Ascending aorta (tissue), 2 donors: ENCODE measurements at regions not wholly inside any gene's neighbourhood (a gene's known extent, or its start where the extent isn't known, plus 50 kb on each side); places are given as distances from the start of the nearest gene placed in this dataset.
"Not testable (repeated sequence)": the region's sequence is repeated elsewhere in the genome, so short reads cannot be mapped to it uniquely, and the experiment has no call there.

Experiments used
- DNase-seq, 2 donors: peaks; one replicate each; pipeline ENCODE4 v3.0.0-alpha.2; 2019; ENCODE audit warnings: low spot score in 2 of 2
- H3K27ac ChIP-seq, 2 donors: fragments of 200-600 bp; sonication (generic); one replicate each; pipeline ENCODE4 v1.5.1; 2016 to 2017; ENCODE audit warnings: mild to moderate bottlenecking in 1 of 2
- H3K27me3 ChIP-seq: fragments of 200-600 bp; sonication (generic); one replicate; pipeline ENCODE4 v1.5.1; 2017
- H3K36me3 ChIP-seq, 2 donors: fragments of 200-600 bp; sonication (generic); one replicate each; pipeline ENCODE4 v1.5.1; 2016
- H3K4me1 ChIP-seq, 2 donors: fragments of 200-600 bp; sonication (generic); one replicate each; pipeline ENCODE4 v1.5.1; 2016 to 2017; ENCODE audit warnings: mild to moderate bottlenecking in 1 of 2
- H3K4me3 ChIP-seq, 2 donors: fragments of 200-600 bp; sonication (generic); one replicate each; pipeline ENCODE4 v1.5.1; 2016 to 2017; ENCODE audit warnings: mild to moderate bottlenecking in 1 of 2
- H3K9me3 ChIP-seq, 2 donors: fragments of 200-600 bp; sonication (generic); one replicate each; pipeline ENCODE4 v1.5.1; 2016
- intact Hi-C: fragments of 100-400 bp; cut with DNase I; formaldehyde crosslinking; loops from one replicate; pipeline ENCODE4 v1.15.1; 2023
- TF ChIP-seq, protein P1 (sequence below), 3 experiments: fragments of 200-600 bp in 2 of 3; fragments of 450-650 bp in 1 of 3; sonication (generic) in 2 of 3; IDR thresholded peaks; one replicate each; pipeline ENCODE4 v1.5.1; 2016 to 2019; ENCODE audit warnings: antibody characterized with exemption in 3 of 3, mild to moderate bottlenecking in 1 of 3, moderate library complexity in 1 of 3

DNA sequence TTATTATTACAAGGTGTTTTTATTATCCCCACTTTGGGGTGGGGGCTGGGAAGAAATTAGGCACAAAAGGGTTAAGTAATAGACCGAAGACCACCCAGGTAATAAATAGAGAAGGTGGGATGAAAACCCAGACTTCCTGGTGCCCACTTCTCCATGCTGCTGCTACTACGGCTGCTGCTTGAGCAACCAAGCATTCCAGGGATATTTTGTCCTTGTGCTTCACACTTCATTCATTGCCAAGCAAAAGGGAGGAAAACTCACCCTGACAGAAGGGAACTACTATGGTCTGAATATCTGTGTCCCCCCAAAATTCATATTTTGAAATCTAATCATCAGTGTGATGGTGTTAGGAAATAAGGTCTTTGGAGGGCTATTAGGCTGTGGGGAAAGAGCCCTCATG is 470.9 kb upstream of the API5 start:
- no peaks in the 10 kb centered on the region for H3K9me3 ChIP-seq
- H3K4me1 ChIP-seq, result no peaks in the 10 kb centered on the region
- no peaks in the 10 kb centered on the region for H3K27me3 ChIP-seq
- TF ChIP-seq, protein P1, sequence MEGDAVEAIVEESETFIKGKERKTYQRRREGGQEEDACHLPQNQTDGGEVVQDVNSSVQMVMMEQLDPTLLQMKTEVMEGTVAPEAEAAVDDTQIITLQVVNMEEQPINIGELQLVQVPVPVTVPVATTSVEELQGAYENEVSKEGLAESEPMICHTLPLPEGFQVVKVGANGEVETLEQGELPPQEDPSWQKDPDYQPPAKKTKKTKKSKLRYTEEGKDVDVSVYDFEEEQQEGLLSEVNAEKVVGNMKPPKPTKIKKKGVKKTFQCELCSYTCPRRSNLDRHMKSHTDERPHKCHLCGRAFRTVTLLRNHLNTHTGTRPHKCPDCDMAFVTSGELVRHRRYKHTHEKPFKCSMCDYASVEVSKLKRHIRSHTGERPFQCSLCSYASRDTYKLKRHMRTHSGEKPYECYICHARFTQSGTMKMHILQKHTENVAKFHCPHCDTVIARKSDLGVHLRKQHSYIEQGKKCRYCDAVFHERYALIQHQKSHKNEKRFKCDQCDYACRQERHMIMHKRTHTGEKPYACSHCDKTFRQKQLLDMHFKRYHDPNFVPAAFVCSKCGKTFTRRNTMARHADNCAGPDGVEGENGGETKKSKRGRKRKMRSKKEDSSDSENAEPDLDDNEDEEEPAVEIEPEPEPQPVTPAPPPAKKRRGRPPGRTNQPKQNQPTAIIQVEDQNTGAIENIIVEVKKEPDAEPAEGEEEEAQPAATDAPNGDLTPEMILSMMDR (IDR thresholded peaks at IDR 0.05), result no peak
- H3K27ac ChIP-seq, result no peak overlapping the region
- DNase-seq, result no peak
- no peak overlapping the region for H3K4me3 ChIP-seq
- no peaks in the 10 kb centered on the region for H3K36me3 ChIP-seq
- intact Hi-C loops, result no loop called here

DNA sequence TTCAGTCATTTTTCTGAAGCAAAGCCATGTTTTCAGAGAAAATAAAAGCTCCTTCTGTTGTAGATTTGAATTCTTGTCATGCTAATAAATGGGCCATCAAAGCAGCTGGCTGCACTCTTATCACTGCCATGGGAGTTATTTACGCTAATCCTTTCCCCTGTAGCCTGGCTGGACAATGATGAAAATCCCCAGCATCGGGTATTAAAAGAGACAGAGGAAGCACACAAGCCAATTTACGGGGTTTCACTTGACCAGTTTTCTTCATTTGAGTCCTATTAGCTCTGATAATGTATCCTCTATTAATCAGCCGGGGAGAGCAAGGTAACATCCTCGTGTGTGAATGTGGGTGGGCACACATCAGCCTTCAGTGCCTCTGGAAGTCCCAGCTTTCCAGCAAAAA is 470.2 kb upstream of the API5 start:
- Histone ChIP-seq H3K4me3 (no peak overlapping the region), H3K4me1 (no peaks in the 10 kb centered on the region), H3K9me3 (no peaks in the 10 kb centered on the region), H3K27me3 (no peaks in the 10 kb centered on the region), H3K27ac (no peak overlapping the region), H3K36me3 (no peaks in the 10 kb centered on the region)
- intact Hi-C loops, result no loop called here
- TF ChIP-seq, protein P1 (IDR thresholded peaks at IDR 0.05), result no peak
- DNase-seq, result no peak

DNA sequence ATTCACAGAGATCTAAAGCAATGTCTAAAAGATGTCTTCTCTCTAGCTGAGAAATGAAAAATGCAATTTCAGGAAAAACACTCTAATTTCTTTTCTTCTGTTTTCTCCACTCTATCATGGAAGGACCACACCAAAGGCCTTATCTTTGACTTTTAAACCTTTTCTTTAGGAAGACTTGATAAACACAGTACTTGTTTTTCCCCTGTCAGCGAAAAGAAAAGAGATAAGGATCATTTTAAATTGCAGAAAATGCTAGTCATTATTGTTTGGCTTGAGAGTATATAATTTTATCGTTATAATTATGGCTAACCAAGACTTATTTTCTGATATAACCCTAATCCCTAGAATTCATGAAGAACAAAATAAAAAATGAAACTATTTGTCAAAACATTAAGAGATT is 462.4 kb upstream of the API5 start:
- no peaks in the 10 kb centered on the region for H3K36me3 ChIP-seq
- intact Hi-C loops, result no loop called here
- DNase-seq, result no peak
- no peaks in the 10 kb centered on the region for H3K27me3 ChIP-seq
- H3K4me3 ChIP-seq, result no peak overlapping the region
- TF ChIP-seq, protein P1 (IDR thresholded peaks at IDR 0.05), result no peak
- H3K27ac ChIP-seq, result no peak overlapping the region
- H3K9me3 ChIP-seq, result no peaks in the 10 kb centered on the region
- no peaks in the 10 kb centered on the region for H3K4me1 ChIP-seq

DNA sequence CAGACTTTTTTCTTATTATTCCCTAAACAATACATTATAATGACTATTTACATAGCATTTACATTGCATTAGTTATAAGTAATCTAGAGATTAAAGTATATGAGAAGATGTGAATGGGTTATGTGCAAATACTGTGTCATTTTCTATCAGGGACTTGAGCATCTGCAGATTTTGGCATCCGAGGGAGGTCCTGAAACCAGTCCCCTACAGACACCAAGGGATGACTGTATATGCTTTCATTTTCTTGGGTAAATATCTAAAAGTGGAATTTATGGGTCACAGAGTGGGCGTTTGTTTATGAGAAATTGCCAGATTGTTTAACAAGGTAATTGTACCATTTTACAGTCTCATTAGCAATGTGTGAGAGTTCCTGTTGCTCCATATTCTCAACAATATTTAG is 454.5 kb upstream of the API5 start:
- TF ChIP-seq, protein P1 (IDR thresholded peaks at IDR 0.05), result no peak
- H3K27ac ChIP-seq, result no peak overlapping the region
- H3K36me3 ChIP-seq, result no peaks in the 10 kb centered on the region

DNA sequence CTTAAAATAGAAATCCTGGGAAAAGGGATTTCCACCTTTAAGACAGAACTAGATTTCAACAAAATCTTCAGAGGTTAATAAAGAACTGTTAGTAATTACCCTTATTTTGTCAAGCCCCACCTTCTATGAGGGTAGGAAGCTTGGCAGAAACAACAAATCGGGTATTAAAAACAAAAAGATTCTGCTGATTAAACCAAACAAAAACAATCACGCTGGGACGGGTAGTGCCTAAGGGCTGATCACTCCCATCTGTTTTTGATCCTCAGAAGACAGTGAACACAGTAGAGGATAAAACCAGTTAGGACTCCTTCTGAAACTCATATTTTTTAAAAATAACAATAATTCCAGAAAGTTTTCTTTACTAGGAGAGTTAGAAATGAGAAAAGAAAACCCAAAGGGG is 441.3 kb upstream of the API5 start:
- TF ChIP-seq, protein P1 (IDR thresholded peaks at IDR 0.05), result no peak
- Histone ChIP-seq H3K27me3 (no peaks in the 10 kb centered on the region), H3K36me3 (no peaks in the 10 kb centered on the region), H3K4me1 (no peaks in the 10 kb centered on the region), H3K4me3 (no peak overlapping the region), H3K27ac (no peak overlapping the region), H3K9me3 (no peaks in the 10 kb centered on the region)
- intact Hi-C loops, result no loop called here
- DNase-seq, result no peak

More for the DNA sequence above, 454.5 kb upstream of the API5 start:
- intact Hi-C loops, result no loop called here
- DNase-seq, result no peak
- no peaks in the 10 kb centered on the region for H3K9me3 ChIP-seq
- H3K27me3 ChIP-seq, result no peaks in the 10 kb centered on the region
- H3K4me3 ChIP-seq, result no peak overlapping the region
- no peaks in the 10 kb centered on the region for H3K4me1 ChIP-seq

DNA sequence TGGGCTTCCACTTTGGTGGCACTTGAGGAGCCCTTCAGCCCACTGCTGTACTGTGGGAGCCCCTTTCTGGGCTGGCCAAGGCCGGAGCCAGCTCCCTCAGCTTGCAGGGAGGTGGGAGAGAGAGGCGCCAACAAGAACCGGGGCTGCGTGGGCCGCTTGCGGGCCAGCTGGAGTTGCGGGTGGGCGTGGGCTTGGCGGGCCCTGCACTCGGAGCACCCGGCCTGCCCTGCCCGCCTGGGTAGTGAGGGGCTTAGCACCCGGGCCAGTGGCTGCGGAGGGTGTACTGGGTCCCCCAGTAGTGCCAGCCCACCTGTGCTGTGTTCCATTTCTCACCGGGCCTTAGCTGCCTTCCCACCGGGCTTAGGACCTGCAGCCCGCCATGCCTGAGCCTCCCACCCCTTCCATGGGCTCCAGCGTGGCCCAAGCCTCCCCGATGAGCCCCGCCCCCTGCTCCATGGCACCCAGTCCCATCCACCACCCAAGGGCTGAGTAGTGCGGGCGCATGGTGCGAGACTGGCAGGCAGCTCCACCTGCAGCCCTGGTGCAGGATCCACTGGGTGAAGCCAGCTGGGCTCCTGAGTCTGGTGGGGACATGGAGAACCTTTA is 437.9 kb upstream of the API5 start:
- H3K27ac ChIP-seq, H3K4me1 ChIP-seq, H3K9me3 ChIP-seq, DNase-seq, H3K36me3 ChIP-seq, H3K4me3 ChIP-seq, intact Hi-C loops, H3K27me3 ChIP-seq: not testable (repeated sequence)

DNA sequence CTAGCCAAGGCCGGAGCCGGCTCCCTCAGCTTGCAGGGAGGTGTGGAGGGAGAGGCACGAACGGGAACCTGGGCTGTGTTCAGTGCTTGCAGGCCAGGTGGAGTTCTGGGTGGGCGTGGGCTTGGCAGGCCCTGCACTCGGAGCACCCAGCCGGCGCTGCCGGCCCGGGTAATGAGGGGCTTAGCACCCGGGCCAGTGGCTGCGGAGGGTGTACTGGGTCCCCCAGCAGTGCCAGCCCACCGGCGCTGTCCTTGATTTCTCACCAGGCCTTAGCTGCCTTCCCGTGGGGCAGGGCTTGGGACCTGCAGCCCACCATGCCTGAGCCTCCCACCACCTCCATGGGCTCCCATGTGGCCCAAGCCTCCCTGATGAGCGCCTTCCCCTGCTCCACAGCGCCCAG is 430.5 kb upstream of the API5 start:
- H3K36me3 ChIP-seq, H3K27me3 ChIP-seq, intact Hi-C loops, DNase-seq, H3K9me3 ChIP-seq, H3K27ac ChIP-seq, H3K4me3 ChIP-seq, H3K4me1 ChIP-seq: not testable (repeated sequence)
